NCI-H1105 (cell line): ENCODE measurements at regions not wholly inside any gene's neighbourhood (a gene's known extent, or its start where the extent isn't known, plus 50 kb on each side); places are given as distances from the start of the nearest gene placed in this dataset.
"Not testable (repeated sequence)": the region's sequence is repeated elsewhere in the genome, so short reads cannot be mapped to it uniquely, and the experiment has no call there.

ENCODE experiments used
- DNase-seq: peaks from one replicate; lab custom pipeline; 2025; lab: John Stamatoyannopoulos, UW

- no peak for DNase-seq
These were observed 110.6 kb downstream of the TMEM121 start for GRCh38 chr14:105636935-105637334.

GRCh38 chr14:105637345-105637744 is 111.0 kb downstream of the TMEM121 start:
- not testable (repeated sequence) for DNase-seq

DNA sequence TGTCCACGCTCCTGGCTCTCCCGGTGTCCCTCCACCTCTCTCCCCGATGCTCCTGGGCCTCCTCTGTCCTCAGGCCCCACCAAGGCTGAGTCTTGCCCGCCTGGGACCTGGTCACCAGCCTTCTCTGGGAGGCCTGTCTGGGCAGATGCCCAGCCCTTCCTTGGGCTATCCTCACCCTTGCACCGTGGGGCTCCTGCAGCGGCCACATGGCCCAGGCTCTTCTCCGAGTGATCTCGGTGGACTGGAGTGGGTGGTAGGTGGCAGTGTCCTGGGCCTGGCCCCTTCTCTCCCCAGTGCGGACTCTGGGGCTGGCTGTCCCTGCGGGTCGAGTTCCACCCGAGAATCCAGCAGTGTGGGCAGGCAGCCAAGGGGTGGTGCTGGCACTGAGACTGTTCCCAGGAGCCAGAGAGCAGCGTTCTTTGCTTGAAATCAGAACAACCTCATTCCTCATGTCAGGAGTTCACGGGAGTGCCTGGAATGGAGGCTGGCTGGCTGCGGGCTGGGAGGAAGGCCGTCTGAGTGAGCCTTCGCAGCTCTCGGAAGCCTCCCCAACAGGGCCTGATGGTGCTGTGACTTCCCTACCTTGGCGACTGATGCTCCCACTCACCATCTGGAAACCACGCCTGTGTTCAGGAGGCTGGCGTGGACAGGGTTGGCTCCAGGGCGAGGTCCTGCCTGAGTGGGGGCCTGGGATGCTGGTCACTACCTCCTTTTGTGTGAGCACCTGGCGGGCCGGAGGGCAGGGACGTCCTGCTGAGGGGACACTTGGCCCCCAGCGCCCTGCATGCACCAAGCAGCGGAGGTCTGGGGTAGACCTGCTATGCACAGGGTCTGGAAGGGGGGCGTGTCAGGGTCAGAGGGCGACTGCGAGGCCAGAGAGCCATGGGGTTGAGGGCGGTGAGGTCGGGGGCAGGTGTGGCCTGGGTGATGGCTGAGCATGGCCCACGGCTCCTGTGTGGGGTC is 113.9 kb downstream of the TMEM121 start:
- not testable (repeated sequence) for DNase-seq

GRCh38 chr14:105641075-105641937 is 114.9 kb downstream of the TMEM121 start:
- no peak for DNase-seq

GRCh38 chr14:105641951-105642350 is 115.6 kb downstream of the TMEM121 start:
- not testable (repeated sequence) for DNase-seq

- not testable (repeated sequence) for DNase-seq
These were observed 116.1 kb downstream of the TMEM121 start for GRCh38 chr14:105642486-105642885.

GRCh38 chr14:105643406-105644052 is 117.1 kb downstream of the TMEM121 start:
- DNase-seq = not testable (repeated sequence)

- DNase-seq = not testable (repeated sequence)
These were observed 117.7 kb downstream of the TMEM121 start for GRCh38 chr14:105644053-105644435.

DNA sequence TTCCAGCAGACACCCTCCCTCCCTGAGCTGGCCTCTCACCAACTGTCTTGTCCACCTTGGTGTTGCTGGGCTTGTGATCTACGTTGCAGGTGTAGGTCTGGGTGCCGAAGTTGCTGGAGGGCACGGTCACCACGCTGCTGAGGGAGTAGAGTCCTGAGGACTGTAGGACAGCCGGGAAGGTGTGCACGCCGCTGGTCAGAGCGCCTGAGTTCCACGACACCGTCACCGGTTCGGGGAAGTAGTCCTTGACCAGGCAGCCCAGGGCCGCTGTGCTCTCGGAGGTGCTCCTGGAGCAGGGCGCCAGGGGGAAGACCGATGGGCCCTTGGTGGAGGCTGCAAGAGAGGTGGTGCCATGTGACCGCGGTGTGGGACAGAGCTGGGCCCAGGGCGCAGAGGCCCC is 118.1 kb downstream of the TMEM121 start:
- not testable (repeated sequence) for DNase-seq

- not testable (repeated sequence) for DNase-seq
These were observed 118.5 kb downstream of the TMEM121 start for GRCh38 chr14:105644891-105645290.

GRCh38 chr14:105645389-105645788 is 119.0 kb downstream of the TMEM121 start:
- not testable (repeated sequence) for DNase-seq

GRCh38 chr14:105646175-105646574 is 119.8 kb downstream of the TMEM121 start:
- no peak for DNase-seq

DNA sequence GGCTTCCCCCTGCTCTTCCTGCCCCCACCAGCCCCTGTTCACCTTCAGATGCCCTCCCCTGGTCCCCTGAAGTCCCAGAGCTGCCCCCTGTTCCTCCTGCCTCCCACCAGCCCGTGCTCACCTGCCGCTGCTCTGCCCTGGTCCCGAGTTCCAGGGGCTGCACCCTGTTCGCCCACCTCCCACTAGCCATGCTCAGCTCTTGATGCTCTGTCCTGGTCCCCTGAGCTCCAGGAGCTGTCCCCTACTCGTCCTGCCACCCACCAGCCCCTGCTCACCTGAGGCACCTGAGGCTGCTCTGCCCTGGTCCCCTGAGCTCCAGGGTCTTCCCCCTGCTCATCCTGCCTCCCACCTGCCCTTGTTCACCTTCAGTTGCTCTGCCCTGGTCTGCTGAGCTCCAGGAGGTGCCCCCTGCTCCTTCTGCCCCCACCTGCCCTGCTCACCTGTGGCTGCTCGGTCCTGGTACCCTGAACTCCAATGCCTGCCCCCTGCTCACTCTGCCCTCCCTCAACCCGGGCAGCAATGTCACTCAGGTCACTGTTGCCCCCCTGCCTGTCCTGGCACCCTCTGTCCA is 120.4 kb downstream of the TMEM121 start:
- DNase-seq = not testable (repeated sequence)

DNA sequence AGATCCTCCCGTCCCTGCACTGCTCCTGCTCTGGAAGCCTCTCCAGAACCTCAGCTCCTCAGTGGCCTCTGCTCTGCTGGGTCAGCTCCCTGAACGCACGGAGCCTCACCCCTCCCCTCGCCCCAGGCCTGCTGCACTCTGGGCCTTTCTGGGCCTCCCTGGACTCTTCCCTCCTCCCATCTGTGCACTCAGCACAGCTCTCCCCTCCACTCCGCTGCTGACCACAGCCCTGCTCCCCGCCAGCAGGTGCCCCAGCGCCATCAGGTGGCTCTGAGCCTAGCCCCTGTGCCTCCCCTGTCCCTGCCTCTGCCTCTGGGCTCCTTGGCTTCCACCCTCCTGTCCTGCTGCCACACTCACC is 121.0 kb downstream of the TMEM121 start:
- not testable (repeated sequence) for DNase-seq

DNA sequence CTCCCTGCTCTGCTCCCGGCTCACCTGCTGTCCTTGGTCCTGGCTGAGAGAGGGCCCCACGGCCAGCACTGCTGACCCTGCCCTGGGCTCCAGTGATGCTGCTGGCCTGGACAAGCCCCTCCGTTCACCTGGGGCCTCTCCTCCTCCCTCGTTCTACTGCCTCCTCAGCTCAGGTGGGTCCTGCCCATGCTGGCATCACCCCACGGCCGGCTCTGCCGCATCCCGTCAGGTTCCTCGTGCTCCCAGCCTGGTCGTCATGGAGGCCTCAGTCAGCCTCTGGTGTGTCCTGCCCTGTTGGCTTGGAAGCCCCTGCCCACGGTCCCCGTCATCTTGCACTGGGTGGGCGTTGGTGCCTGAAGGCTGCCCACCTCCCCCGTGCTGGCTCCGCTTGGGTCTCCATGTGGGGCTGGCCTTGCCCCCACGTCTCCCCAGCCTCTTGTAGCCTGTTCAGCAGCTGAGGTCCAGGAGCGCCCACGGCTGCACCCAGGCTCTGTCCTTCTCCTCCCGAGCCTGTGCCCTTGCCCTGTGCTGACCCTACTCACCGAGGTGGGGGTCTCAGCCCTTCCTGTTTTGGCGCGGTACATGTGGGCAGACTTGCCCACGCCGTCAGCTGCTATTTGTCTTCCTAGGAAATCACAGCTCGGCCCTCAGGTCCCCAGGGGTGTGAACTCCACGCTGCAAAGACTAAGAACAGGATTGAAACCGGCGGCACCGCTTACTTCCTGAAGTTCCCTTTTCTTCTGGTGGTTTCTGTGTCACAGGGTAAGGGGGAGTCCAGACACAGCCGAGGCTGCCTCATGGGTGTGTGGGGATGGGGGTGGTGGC is 121.6 kb downstream of the TMEM121 start:
- DNase-seq = no peak

DNA sequence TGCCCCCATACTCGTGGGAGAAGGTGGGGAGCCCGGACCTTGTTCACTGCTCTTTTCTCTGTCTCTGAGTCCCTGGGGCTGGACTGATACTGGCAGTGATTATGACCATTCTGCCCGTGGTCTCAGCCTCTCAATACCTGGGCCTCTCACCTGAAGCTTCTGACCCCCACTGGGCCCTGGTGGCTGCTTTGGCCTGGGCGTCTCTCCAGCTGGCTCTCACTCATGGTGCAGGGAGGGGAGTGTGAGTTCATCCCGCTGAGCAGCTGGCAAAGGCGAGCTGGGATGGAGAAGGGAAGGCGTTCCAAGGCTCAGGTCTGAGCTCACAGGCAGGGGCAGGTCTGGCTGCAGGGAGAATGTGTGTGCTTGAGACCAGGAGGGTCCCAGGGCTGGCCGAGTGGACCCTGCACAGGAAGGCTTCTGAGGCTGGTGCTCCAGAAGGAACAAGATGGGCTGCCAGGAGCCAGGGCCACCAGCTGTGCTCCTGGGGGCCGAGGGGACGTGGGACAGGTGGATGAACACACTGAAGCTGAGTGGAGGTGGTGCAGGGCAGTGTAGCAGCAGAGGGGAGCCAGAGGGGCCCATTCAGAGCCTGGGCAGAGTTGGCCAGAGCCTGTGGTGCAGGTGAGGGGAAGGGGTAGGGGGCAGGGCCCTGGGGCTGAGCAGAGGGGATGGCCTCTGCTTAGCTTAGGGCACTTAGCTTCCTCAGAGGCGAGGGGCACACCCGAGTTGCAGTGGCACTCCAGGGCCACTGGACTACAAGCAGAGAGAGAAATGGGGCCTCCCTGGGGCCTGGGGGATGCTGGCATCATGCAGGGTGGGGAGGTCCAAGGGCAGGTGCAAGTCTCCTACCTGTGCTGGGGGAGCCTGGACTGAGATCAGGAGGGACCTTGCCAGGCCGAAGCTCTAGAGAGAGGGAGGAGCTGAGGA is 122.5 kb downstream of the TMEM121 start:
- DNase-seq = not testable (repeated sequence)

- not testable (repeated sequence) for DNase-seq
These were observed 125.9 kb downstream of the TMEM121 start for GRCh38 chr14:105652317-105652716.

- not testable (repeated sequence) for DNase-seq
These were observed 127.5 kb downstream of the TMEM121 start for GRCh38 chr14:105653921-105654320.

GRCh38 chr14:105659255-105659654 is 132.9 kb downstream of the TMEM121 start:
- not testable (repeated sequence) for DNase-seq
